ENCODE measurements at regions not wholly inside any gene's neighbourhood (a gene's known extent, or its start where the extent isn't known, plus 50 kb on each side); places are given as distances from the start of the nearest gene placed in this dataset.

GRCh38 chr3:111339017-111339416 is 203.0 kb upstream of the CD96 start:
- TF ChIP-seq EZH2 (IDR thresholded peaks at IDR 0.05; ENCODE audit: low read length, missing control alignments) (no peak), CTCF (conservative IDR thresholded peaks at IDR 0.05 in 1 of 2, IDR thresholded peaks at IDR 0.05 in 1 of 2; ENCODE audit: low read depth in 1 of 2, low read length in 2 of 2) (no peak)

Data from fibroblast of lung (primary cell).